Uterus (tissue), 3 donors: ENCODE measurements at regions not wholly inside any gene's neighbourhood (a gene's known extent, or its start where the extent isn't known, plus 50 kb on each side); places are given as distances from the start of the nearest gene placed in this dataset.

Experiments
- DNase-seq, 2 donors: peaks; one replicate each; pipeline ENCODE4 v3.0.0-alpha.2; 2019 to 2020
- H3K27ac ChIP-seq, 2 donors: fragments of 200-600 bp; sonication (generic); 1 replicate in 1 of 2; 2 replicates in 1 of 2; pipeline ENCODE4 v1.5.1; 2016 to 2018
- H3K27me3 ChIP-seq, 2 donors: fragments of 200-600 bp; sonication (generic); one replicate each; pipeline ENCODE4 v1.5.1; 2018 to 2019; ENCODE audit warnings: control low read depth in 1 of 2
- H3K36me3 ChIP-seq, 2 donors: fragments of 200-600 bp; sonication (generic); one replicate each; pipeline ENCODE4 v1.5.1; 2019; ENCODE audit warnings: control low read depth in 1 of 2
- H3K4me1 ChIP-seq, 2 donors: fragments of 200-600 bp; sonication (generic); one replicate each; pipeline ENCODE4 v1.5.1; 2018 to 2019; ENCODE audit warnings: control low read depth in 1 of 2
- H3K4me3 ChIP-seq, 2 donors: fragments of 200-600 bp; sonication (generic); 1 replicate in 1 of 2; 2 replicates in 1 of 2; pipeline ENCODE4 v1.5.1; 2018 to 2019; ENCODE audit warnings: mild to moderate bottlenecking in 1 of 2
- H3K9me3 ChIP-seq, 2 donors: fragments of 200-600 bp; sonication (generic); one replicate each; pipeline ENCODE4 v1.5.1; 2019; ENCODE audit warnings: control low read depth in 1 of 2
- CTCF ChIP-seq, 4 experiments: fragments of 200-600 bp in 2 of 4; fragments of 450-650 bp in 2 of 4; sonication (generic) in 2 of 4; IDR thresholded peaks; one replicate each; pipeline ENCODE4 v1.5.1; 2016 to 2019; ENCODE audit warnings: antibody characterized with exemption in 4 of 4, mild to moderate bottlenecking in 2 of 4, moderate library complexity in 1 of 4
- POLR2A ChIP-seq, 2 donors: fragments of 450-650 bp; IDR thresholded peaks; one replicate each; pipeline ENCODE4 v1.6.1; 2016; ENCODE audit warnings: antibody characterized with exemption in 2 of 2, mild to moderate bottlenecking in 1 of 2, moderate library complexity in 1 of 2
- intact Hi-C: fragments of 100-400 bp; cut with DNase I; formaldehyde crosslinking; loops from one replicate; pipeline ENCODE4 v1.15.1; 2023; ENCODE audit warnings: low total_unique reads
- donor health status: DM: yes; HTN: yes; CAD: no.

DNA sequence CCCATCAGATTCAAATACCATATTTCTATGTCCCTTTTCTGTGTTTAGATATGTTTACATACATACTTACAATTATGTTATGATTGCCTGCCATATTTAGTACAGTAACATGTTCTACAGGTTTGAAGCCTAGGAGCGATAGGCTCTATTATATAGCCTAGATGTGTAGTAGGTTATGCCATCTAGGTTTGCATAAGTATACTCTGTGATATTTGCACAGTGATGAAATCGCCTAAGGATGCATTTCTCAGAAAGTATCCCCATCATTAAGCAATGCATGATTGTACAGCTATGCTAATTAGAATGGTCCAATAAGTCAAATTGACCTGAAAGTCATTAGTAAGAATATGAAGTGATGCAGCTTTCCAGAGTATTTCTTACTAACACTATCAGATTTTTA is 1171.7 kb upstream of the LRRTM3 start:
- no peaks in the 10 kb centered on the region for H3K9me3 ChIP-seq
- intact Hi-C loops, result no loop called here
- no peaks in the 10 kb centered on the region for H3K4me1 ChIP-seq
- TF ChIP-seq CTCF (IDR thresholded peaks at IDR 0.05) (no peak), POLR2A (IDR thresholded peaks at IDR 0.05) (no peak)
- H3K27ac ChIP-seq, result no peak overlapping the region
- no peak overlapping the region for H3K4me3 ChIP-seq
- DNase-seq, result no peak
- no peaks in the 10 kb centered on the region for H3K27me3 ChIP-seq
- no peaks in the 10 kb centered on the region for H3K36me3 ChIP-seq

DNA sequence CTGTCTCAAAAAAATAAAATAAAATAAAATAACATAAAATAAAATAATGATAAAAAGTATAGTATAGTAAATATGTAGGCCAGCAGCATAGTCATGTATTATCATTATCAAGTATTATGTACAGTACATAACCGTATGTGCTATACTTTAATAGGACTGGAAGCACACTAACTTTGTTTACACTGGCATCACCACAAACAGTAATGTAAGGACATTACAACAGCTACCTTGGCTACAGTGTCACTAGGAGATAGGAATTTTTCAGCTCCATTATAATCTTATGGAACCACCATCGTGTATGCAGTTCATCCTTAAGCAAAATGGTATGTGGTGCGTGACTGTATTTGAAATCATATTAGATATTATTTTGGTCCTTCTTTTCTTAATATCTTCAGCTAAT is 1163.5 kb upstream of the LRRTM3 start:
- intact Hi-C loops, result no loop called here

DNA sequence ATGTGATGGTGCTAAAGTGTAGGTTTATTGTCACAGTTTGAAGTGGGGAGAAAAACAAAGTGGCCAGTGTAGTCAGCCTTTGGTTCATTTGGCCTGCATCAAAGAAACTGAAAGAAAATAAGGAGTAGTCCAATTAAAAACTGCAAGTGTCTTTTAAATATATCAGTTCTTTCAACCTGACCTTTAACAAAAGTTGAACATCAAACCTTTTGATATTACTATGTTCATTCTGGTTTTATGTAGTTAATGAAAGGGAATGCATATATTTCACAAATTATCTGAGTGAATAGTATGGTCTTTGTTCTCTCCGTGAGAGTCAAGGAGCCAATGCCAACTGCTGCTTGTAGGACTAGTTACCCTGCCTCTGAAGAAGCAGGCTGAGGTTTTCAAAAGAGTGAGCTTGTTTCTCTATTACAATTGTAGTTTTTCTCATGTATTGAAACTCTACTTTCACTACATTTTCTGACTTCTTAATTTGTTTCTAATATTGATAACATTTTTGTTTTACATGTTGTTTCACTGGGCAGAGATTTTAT is 1160.8 kb upstream of the LRRTM3 start:
- no peak for DNase-seq
- H3K4me3 ChIP-seq, result no peak overlapping the region
- H3K27ac ChIP-seq, result no peak overlapping the region
- intact Hi-C loops, result no loop called here
- no peaks in the 10 kb centered on the region for H3K27me3 ChIP-seq
- no peaks in the 10 kb centered on the region for H3K36me3 ChIP-seq
- no peaks in the 10 kb centered on the region for H3K4me1 ChIP-seq
- H3K9me3 ChIP-seq, result no peaks in the 10 kb centered on the region
- TF ChIP-seq CTCF (IDR thresholded peaks at IDR 0.05) (no peak), POLR2A (IDR thresholded peaks at IDR 0.05) (no peak)

More for the DNA sequence above, 1163.5 kb upstream of the LRRTM3 start:
- H3K27me3 ChIP-seq, result no peaks in the 10 kb centered on the region
- no peak for DNase-seq
- no peak overlapping the region for H3K27ac ChIP-seq
- H3K36me3 ChIP-seq, result no peaks in the 10 kb centered on the region
- TF ChIP-seq POLR2A (IDR thresholded peaks at IDR 0.05) (no peak), CTCF (IDR thresholded peaks at IDR 0.05) (no peak)
- H3K4me3 ChIP-seq, result no peak overlapping the region
- no peaks in the 10 kb centered on the region for H3K4me1 ChIP-seq
- no peaks in the 10 kb centered on the region for H3K9me3 ChIP-seq

- no peaks in the 10 kb centered on the region for H3K36me3 ChIP-seq
- H3K4me3 ChIP-seq, result no peak overlapping the region
- TF ChIP-seq POLR2A (IDR thresholded peaks at IDR 0.05) (no peak), CTCF (IDR thresholded peaks at IDR 0.05) (no peak)
- no peak for DNase-seq
- H3K27me3 ChIP-seq, result no peaks in the 10 kb centered on the region
- no peak overlapping the region for H3K27ac ChIP-seq
- no peaks in the 10 kb centered on the region for H3K9me3 ChIP-seq
- intact Hi-C loops, result no loop called here
- no peaks in the 10 kb centered on the region for H3K4me1 ChIP-seq
These were observed 1156.0 kb upstream of the LRRTM3 start for GRCh38 chr10:65769828-65770227.

DNA sequence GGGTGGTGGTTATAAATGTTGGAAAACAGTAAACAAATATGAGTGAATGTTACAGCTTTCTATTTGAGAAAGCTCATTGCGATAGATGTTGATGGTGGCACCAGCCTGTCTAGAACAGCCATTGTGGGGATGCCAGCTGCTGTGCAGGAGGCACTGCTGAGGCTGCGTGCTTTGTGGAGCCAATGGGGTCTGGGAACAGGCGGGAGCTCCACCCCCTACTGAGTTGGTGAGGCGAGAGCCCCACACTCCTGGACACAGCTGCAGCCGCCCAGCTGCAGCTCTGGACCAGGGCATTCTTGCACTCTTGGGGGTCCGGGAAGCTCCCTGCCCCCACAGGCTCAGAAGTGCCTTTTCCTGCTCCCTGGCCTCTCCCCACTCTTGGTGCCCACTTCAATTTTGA is 1147.1 kb upstream of the LRRTM3 start:
- TF ChIP-seq CTCF (IDR thresholded peaks at IDR 0.05) (no peak), POLR2A (IDR thresholded peaks at IDR 0.05) (no peak)
- Histone ChIP-seq H3K9me3 (no peaks in the 10 kb centered on the region), H3K36me3 (no peaks in the 10 kb centered on the region), H3K27me3 (no peaks in the 10 kb centered on the region), H3K4me3 (no peak overlapping the region), H3K27ac (no peak overlapping the region), H3K4me1 (no peaks in the 10 kb centered on the region)
- no peak for DNase-seq
- intact Hi-C loops, result no loop called here
